EH (cell line): ENCODE measurements at regions not wholly inside any gene's neighbourhood (a gene's known extent, or its start where the extent isn't known, plus 50 kb on each side); places are given as distances from the start of the nearest gene placed in this dataset.

ENCODE experiments used
- DNase-seq: peaks from one replicate; pipeline ENCODE4 v3.0.0-alpha.2; 2015; ENCODE audit warnings: low read depth

DNA sequence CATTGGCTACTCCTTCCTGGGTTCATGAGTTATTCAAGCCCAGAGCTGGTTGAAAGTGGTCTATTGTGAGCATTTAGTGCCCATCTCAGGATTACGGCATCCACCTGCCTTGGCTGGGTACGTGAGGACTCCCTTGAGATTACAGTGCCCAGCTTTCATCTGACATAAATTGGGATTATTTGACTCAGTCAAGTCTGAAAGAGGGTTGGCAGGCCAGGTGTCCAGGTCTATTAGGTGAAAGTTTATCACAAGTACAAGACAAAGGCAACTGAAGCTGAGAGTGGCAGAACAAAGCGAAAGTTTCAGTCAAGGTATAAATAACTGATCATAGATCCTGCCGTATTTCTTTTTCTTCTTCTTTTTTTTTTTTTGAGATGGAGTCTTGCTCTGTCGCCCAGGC is 84.6 kb upstream of the ATF7IP start:
- DNase-seq: no peak

DNA sequence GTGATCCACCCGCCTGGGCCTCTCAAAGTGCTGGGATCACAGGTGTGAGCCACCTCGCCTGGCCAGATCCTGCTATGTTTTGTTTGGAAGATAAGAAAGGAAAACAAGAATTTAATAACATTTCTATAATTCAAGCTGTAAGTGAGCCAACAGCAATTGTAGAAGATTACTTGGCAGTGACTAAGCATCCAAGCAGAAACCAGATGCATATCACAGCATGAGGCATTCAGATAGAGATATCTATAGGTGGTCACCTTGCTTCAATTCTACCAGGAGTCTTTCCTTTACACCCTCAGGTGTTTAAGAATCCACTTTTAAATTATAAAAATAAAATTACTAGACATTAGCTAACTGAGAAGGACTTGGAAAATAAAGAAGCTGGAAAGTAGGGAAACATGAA is 83.9 kb upstream of the ATF7IP start:
- DNase-seq: no peak

DNA sequence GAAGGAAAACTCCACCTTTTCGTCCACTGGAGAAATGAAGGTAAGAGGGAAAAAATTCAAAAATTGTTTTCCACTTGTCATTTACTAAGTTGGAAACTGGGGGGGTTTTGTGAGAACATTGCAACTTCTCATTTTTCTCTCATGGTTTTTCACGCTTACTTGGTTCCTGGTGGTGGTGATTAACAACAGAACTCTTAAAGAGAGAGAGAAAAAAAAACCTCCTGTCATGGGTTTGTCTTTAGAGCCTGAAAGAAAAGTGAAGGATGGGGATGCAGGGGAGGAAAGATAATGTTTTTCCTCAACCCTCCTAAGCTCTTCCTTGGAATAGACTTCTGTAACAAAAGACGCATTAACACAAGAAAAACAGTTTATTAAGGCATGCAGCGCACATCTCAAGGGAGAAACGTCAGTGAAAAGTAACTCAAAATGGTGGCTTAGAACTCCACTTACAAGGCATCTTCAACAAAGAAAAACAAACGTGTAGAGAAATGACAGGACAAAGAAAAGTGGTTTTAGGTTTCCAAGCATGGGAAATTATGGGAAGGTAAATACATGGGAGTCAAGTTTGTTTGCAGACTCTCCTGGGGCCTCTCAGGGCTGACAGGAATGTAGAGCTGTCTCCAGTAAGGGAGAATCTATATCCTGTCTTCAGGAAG is 81.9 kb upstream of the ATF7IP start:
- DNase-seq: no peak

- no peak for DNase-seq
Measured at GRCh38 chr12:14284184-14284722, 81.2 kb upstream of the ATF7IP start.

GRCh38 chr12:14289601-14290000 is 75.9 kb upstream of the ATF7IP start:
- peak; percentile 11 for DNase-seq

DNA sequence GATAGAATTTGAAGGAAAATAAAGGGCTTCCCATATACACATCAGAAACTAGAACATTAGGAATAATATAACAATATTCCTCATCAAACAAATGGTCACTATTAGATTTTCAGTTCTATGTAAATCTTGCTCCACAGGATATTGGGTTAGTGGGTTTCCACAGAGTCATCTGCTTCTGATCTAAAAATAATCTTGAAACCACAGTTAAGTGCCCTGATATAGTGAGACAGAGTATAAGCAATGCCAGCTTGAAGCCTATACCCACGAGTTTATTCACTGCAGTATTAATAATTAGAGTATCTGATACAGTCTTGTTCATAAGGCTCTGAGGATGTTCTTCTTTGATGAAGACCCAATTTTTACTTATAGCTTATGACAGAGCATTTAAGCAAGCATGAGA is 74.5 kb upstream of the ATF7IP start:
- DNase-seq: no peak

DNA sequence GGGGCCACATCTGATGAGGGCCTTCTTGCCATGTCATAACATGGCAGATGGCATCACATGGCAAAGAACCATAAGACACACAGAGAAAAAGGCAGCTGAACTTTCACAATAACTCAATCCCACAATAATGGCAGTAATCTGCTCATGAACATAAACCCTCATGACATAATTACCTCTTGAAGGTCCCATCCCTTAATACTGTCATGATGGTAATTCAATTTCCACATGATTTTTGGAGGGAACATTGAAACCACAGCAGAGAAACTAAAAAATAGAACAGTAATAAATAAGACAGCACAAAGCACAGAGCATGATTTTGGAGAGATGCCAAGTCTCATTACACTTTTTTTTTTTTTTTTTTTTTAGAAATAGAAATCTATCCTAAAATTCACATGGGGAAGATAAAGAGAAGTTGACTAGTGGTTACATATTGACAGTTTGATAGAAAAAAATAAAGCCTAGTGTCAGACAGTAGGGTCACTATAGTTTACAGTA is 61.8 kb upstream of the ATF7IP start:
- no peak for DNase-seq

DNA sequence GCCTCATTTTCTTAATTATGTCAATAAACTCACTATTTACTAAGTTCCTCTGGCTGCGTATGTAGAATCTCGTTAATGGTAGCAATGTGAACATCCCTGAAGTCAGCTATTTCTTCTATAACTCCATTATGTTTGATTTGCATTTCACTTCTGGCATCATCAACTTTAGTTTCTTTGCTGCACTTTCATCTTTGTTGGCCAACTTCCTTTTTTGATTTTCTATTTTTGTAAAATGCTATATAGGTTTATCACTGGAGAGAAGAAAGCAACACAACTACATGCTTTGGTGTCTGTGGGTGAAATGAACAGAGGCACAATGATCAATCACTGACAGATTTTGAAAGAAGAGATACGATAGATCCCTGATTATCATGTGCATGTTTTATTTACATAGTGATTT is 58.5 kb upstream of the ATF7IP start:
- DNase-seq: no peak

DNA sequence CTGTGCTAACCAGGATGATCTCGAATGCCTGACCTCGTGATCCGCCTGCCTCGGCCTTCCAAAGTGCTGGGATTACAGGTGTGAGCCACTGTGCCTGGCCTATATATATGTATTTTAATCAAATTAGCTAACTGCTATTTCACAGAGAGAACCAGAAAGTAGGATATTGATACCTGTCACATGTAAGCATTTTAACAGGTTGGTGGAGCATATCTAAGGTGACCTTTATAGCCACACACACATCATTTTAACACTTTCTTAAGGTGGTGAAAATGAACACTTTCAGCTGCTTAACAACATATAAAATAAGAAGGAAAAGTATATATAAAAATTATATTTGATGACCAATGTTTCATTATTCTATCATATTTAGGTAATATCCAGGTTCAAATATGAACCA is 57.0 kb upstream of the ATF7IP start:
- DNase-seq: no peak

GRCh38 chr12:14310866-14311265 is 54.6 kb upstream of the ATF7IP start:
- no peak for DNase-seq

DNA sequence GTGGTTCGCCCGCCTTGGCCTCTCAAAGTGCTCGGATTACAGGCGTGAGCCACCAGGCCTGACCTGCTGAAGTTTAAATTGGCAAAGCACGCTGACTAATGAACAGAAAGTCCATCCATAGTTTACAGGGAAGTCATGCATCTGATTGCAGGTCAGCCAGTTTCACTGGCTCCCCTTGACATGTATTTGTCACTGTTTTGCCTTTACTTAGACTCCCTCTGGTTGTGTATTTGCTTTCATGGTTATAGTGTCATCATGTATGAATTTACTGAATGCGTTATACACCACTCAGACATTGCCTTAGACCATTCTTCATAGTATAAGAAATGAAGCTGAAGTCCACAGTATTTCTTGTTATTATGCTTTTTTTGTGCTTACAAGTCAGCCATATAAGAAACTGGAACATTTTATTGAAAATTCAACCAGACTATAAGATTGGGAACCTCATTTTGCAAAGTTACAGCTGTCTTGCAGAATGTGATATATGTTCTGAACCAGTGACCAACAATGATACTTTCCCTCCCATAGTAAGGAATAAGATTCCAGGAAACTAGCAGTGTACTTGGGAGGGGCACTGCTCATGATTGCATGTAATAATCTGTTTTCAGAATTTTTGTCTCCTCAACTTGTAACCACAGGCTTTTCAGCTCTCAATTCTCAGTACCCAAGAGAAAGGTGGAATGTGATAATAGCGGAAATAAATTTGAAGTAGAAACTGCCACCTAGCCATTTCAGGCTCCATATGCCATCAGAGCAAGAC is 51.9 kb upstream of the ATF7IP start:
- peak; percentile 23 for DNase-seq

DNA sequence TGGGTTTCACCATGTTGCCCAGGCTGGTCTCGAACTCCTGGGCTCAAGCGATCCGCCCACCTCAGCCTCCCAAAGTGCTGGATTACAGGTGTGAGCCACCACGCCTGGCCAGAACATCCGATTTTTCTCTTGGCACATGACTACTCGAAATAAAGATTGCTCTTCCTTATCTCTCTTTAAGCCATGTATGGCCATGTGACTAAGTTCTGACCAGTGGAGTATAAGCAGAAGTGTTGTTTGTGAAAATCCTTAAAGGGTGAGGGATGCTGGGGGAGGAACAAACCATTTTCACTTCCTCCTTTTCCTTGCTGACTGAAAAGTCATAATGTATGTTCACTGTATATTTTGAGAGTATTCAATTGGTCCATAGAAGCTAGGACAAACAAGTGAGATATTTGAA is 50.7 kb upstream of the ATF7IP start:
- no peak for DNase-seq

- DNase-seq: no peak
Measured at GRCh38 chr12:14315501-14315900, 50.0 kb upstream of the ATF7IP start.
